AG04450 (cell line): ENCODE measurements at regions not wholly inside any gene's neighbourhood (a gene's known extent, or its start where the extent isn't known, plus 50 kb on each side); places are given as distances from the start of the nearest gene placed in this dataset.

ENCODE experiments used
- CTCF ChIA-PET: fragments of 300-600, 350-600 bp; formaldehyde crosslinking; extraction: SDS; loops from one replicate; lab custom pipeline; 2022; ENCODE audit warnings: antibody characterized with exemption, inconsistent platforms; lab: Charles Lee
- POLR2A ChIA-PET: fragments of 350-600 bp; formaldehyde crosslinking; extraction: SDS; loops from one replicate; lab custom pipeline; 2021; ENCODE audit warnings: antibody characterized with exemption, inconsistent platforms; lab: Yijun Ruan, JAX
- DNase-seq: peaks from one replicate; pipeline ENCODE4 v3.0.0-alpha.2; 2011; ENCODE audit warnings: low read depth, low spot score
- H3K27ac ChIP-seq: one replicate; pipeline ENCODE4 v1.5.1; 2012; ENCODE audit warnings: low read depth, low read length, control low read depth
- H3K27me3 ChIP-seq: one replicate; pipeline ENCODE4 v1.6.0; 2012; ENCODE audit warnings: low read length; ENCODE audit not compliant: control insufficient read depth, insufficient read depth
- H3K4me3 ChIP-seq: 2 replicates; pipeline ENCODE4 v1.5.1; 2011; ENCODE audit warnings: mild to moderate bottlenecking, low read depth, low read length, control low read depth
- H3K9me3 ChIP-seq: 2 replicates; pipeline ENCODE4 v1.5.1; 2012; ENCODE audit warnings: low read length; ENCODE audit not compliant: control insufficient read depth, insufficient read depth
- TF ChIP-seq, protein P1 (sequence below): IDR thresholded peaks from 2 replicates; pipeline ENCODE4 v1.5.1; 2011; ENCODE audit warnings: low read depth, low read length, control low read depth, inconsistent platforms

DNA sequence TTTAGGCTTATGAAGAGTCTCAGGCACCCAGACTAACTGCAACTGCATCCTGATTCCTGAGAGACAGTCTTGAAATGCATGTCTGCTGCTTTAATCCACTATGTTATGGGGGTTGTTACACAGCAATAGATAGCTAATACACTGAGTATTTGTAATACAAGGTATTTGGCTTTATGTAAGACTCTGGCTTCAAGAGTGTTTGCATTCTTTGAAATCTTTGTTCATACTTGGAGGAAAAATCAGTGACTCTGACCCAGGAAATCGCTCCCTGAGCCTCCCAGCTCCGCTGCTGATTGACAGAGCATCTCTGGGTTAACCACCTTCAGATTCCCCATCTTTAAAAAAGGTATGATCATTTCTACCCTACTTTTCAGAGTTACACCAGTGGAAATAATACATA lies 133.9 kb downstream of the MTPAP start:
- H3K4me3 ChIP-seq, result no peak overlapping the region
- peaks cover 7% of the 10 kb centered on the region; the same call in 1 of the 2 replicates for H3K9me3 ChIP-seq
- ChIA-PET POLR2A (no interaction called here), CTCF (no interaction called here)
- no peak for DNase-seq
- TF ChIP-seq, protein P1, sequence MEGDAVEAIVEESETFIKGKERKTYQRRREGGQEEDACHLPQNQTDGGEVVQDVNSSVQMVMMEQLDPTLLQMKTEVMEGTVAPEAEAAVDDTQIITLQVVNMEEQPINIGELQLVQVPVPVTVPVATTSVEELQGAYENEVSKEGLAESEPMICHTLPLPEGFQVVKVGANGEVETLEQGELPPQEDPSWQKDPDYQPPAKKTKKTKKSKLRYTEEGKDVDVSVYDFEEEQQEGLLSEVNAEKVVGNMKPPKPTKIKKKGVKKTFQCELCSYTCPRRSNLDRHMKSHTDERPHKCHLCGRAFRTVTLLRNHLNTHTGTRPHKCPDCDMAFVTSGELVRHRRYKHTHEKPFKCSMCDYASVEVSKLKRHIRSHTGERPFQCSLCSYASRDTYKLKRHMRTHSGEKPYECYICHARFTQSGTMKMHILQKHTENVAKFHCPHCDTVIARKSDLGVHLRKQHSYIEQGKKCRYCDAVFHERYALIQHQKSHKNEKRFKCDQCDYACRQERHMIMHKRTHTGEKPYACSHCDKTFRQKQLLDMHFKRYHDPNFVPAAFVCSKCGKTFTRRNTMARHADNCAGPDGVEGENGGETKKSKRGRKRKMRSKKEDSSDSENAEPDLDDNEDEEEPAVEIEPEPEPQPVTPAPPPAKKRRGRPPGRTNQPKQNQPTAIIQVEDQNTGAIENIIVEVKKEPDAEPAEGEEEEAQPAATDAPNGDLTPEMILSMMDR, result no peak
- H3K27ac ChIP-seq, result no peak overlapping the region
- H3K27me3 ChIP-seq, result peaks cover 6% of the 10 kb centered on the region

DNA sequence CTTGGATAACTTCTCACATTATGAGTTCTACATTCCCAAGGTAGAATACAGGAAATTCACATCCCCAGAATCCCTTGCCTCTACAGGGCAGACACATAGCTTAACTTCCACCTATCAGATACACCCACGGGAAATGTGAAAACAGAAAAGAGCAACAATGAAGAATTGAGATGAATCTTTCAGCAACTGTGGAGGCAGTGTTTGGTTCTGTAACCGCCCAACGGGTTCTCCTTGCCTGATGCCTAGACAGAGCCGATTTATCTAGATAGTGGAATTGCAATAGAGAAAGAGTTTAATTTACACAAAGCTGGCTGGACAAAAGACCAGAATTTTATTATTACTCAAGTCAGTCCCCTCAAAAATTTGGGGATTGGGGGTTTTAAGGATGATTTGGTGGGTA lies 138.8 kb downstream of the MTPAP start:
- POLR2A ChIA-PET, result no interaction called here
- no peak overlapping the region for H3K4me3 ChIP-seq
- CTCF ChIA-PET, result no interaction called here

DNA sequence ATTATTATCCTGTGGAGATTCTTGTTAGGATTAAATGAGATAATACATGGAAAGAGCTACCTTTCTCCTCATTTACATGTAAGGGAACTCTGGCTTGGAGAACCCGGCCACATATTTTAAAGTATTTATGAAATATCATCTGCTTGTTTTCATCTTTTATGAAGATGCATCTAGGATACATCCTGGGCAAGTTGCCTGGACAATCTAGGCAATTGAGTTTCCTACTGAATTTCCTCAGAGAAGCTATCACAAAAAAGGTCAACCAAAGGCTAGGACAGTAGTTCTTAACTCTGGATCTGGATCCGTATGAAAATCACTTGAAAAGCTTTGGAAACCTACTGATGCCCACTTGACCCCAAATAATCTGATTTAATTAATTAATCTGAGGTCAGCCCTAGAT lies 140.7 kb downstream of the MTPAP start:
- no peak for DNase-seq
- Histone ChIP-seq H3K4me3 (no peak overlapping the region), H3K27me3 (peaks cover 6% of the 10 kb centered on the region), H3K9me3 (peaks cover 9% of the 10 kb centered on the region), H3K27ac (no peak overlapping the region)
- TF ChIP-seq, protein P1, result no peak
- ChIA-PET CTCF (no interaction called here), POLR2A (no interaction called here)

More for the DNA sequence above, 138.8 kb downstream of the MTPAP start:
- DNase-seq, result no peak
- peaks cover 6% of the 10 kb centered on the region for H3K27me3 ChIP-seq
- TF ChIP-seq, protein P1, result no peak
- no peak overlapping the region for H3K27ac ChIP-seq
- no peaks in the 10 kb centered on the region for H3K9me3 ChIP-seq

DNA sequence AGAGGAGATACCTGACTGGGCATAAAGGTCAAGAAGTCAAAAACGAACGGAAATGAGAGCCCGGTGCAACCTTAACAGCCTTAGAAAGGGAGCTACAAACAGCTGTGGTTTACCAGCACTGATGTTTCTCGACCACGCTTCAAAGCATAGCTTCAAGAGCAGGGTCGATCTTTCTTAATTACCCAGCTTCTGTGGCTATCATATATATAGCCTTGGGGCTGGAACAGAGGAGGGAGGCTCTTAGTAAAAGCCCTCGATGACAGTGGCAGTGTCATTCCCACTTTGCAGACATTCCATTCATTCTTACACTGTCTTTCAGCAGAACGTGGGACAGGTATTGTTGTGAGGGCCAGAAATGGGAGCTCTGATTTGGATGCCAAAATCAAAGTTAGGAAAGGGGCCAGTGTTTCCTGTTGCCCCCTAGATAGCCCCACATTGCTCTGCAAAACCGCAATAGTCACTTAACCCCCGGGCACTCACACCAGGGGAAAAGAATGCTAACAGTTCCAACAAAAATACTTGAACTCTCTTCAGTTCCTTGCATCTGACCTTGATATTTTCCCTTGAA lies 141.5 kb downstream of the MTPAP start:
- Histone ChIP-seq H3K4me3 (no peak overlapping the region), H3K27me3 (peaks cover 2% of the 10 kb centered on the region), H3K27ac (no peak overlapping the region), H3K9me3 (peaks cover 13% of the 10 kb centered on the region)
- ChIA-PET CTCF (interaction anchor here (0.6 kb wide), 1 partner anchor 469 kb away, joined by 4 read pairs; no protein-coding TSS in a partner anchor), POLR2A (no interaction called here)
- no peak for DNase-seq
- TF ChIP-seq, protein P1, result no peak

DNA sequence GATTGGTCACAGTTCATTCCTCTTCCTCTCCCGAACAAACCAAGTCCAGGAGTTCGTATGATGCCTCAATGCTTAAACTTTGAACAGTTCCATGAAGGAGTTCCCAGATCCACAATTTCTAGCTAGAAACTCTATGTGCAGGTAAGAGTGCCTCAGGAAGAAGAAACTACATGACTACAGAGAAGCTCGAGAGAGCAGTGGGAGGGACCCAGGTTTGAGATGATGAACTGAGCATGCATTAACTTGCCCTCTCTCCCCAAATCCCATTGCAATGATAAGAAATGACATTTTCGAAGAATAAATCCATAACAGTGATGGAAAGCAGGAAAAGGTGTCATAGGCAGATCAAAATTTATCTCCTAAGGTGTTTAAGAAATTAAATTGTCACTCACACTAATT lies 140.6 kb upstream of the JCAD start:
- Histone ChIP-seq H3K9me3 (peaks cover 13% of the 10 kb centered on the region), H3K4me3 (no peak overlapping the region), H3K27me3 (peaks cover 20% of the 10 kb centered on the region), H3K27ac (no peak overlapping the region)
- no peak for DNase-seq
- TF ChIP-seq, protein P1, result no peak
- CTCF ChIA-PET, result no interaction called here
- POLR2A ChIA-PET, result no interaction called here
